Coronary artery (tissue), 2 donors: ENCODE measurements at regions not wholly inside any gene's neighbourhood (a gene's known extent, or its start where the extent isn't known, plus 50 kb on each side); places are given as distances from the start of the nearest gene placed in this dataset.

Experiments
- DNase-seq: peaks from one replicate; pipeline ENCODE4 v3.0.0-alpha.2; 2017; ENCODE audit warnings: low spot score
- H3K27ac ChIP-seq, 2 donors: fragments of 200-600 bp; sonication (generic); one replicate each; pipeline ENCODE4 v1.5.1; 2016 to 2019
- H3K4me3 ChIP-seq: fragments of 200-600 bp; sonication (generic); 2 replicates; pipeline ENCODE4 v1.5.1; 2016; ENCODE audit warnings: mild to moderate bottlenecking, moderate library complexity
- TF ChIP-seq, protein P1 (sequence below): fragments of 200-600 bp; sonication (generic); IDR thresholded peaks from one replicate; pipeline ENCODE4 v1.5.1; 2019; ENCODE audit warnings: antibody characterized with exemption

DNA sequence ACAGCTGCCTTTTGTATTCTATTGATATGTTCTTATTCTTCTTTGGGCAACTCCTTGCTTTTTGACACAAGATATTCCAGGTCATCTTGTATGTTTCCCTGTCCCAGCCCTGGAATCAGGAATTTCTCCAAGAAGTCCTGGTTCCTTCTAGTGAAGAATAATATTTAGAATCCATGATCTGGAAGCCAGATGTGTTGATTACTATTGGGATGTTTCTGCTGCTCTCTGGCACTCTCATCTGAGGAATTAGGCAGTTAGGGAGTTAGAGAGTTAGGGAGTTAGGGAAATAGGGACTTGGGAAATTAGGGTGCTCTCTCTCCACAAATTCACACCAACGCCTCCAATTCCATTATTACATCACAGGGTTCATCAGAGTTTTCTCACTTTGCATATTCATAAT is 191.2 kb downstream of the ZNF330 start:
- H3K4me3 ChIP-seq: no peak overlapping the region
- no peak for DNase-seq
- TF ChIP-seq, protein P1, sequence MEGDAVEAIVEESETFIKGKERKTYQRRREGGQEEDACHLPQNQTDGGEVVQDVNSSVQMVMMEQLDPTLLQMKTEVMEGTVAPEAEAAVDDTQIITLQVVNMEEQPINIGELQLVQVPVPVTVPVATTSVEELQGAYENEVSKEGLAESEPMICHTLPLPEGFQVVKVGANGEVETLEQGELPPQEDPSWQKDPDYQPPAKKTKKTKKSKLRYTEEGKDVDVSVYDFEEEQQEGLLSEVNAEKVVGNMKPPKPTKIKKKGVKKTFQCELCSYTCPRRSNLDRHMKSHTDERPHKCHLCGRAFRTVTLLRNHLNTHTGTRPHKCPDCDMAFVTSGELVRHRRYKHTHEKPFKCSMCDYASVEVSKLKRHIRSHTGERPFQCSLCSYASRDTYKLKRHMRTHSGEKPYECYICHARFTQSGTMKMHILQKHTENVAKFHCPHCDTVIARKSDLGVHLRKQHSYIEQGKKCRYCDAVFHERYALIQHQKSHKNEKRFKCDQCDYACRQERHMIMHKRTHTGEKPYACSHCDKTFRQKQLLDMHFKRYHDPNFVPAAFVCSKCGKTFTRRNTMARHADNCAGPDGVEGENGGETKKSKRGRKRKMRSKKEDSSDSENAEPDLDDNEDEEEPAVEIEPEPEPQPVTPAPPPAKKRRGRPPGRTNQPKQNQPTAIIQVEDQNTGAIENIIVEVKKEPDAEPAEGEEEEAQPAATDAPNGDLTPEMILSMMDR: no peak
- H3K27ac ChIP-seq: no peak overlapping the region

DNA sequence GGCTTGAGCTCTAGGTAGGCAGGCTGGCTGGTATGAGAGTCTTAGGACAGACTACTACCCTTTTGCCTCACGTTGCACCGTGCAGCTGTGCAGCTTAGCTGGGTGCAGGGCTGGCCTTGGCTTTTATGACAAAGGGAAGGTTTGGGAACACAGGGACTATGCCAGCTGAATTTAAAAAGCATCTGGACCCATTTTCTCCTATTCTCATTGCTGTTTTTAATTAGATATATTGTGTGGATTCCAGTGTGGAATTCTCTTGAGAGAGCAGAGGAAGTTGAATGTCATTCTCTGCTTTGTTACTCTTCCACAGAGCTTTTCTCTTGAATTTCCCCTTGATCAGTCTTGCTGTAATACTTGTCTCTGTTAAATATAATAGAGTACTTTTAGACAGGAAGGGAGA is 192.7 kb downstream of the ZNF330 start:
- TF ChIP-seq, protein P1: no peak
- no peak overlapping the region for H3K4me3 ChIP-seq
- no peak for DNase-seq
- no peak overlapping the region for H3K27ac ChIP-seq

DNA sequence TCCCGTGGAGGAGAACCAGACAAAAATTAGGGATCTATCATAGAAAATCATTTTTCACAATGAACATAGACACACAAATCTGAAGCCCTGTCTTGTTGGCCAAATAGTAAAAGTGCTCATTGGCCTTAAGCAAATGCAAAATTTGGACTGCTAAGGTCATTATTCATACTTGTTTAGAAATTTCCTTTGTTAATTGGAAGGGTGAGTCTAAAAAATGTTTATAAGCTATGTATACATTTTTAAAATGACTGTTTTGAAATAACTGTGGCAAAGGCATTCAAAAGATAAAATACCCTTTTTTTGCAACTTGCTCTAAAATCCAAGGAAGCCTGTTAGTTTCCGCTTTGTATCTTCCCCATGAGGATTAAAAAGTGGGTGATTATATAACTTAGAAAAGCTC is 195.0 kb downstream of the ZNF330 start:
- no peak for DNase-seq
- TF ChIP-seq, protein P1: no peak
- Histone ChIP-seq H3K27ac (no peak overlapping the region), H3K4me3 (no peak overlapping the region)

DNA sequence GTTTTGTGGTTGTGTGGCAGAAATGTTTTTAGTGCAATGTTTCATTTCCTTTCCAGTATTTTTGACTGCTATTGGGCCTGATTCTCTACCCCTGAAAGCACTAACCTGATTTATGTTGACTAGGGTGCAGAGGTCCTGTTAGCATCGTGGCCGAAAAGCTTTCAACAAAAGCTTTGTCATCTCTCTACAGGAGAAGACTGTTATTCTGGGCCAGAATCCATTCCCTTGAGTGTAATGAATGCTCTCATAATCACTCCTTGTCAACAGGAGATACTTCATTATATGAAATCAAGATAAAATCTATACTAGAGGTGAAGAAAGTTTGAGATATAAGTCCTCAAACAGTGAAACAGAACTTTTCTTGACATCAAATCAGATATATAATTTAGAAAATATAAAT is 195.5 kb downstream of the ZNF330 start:
- TF ChIP-seq, protein P1: no peak
- Histone ChIP-seq H3K4me3 (no peak overlapping the region), H3K27ac (no peak overlapping the region)
- DNase-seq: no peak

DNA sequence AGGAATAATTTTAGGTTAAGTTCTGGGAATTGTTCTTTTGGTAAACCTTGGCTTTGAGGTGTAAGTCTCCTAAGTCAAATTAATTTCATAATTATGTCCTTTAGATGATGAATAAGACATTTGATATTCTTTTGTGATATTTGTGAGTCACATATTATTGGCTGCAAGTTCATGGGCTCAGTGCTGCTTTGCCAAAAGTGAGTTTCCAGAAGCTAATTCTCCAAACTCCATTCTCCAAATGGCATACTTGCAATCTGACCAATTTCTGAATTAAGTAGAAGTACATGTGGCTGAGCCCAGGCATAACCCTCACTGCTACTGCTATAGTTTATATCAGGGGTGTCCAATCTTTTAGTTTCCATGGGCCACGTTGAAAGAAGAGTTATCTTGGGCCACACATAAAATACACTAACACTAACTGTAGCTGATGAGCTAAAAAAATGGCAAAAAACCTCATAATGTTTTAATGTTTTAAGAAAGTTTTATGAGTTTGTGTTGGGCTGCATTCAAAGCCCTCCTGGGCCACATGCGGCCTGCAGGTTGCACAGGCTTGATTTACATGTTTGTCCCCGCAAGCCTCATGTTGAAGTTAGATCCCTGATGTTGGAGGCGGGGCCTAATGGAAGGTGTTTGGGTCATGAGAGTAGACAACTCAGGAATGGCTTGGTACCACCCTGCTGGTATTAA is 196.1 kb downstream of the ZNF330 start:
- TF ChIP-seq, protein P1: no peak
- no peak overlapping the region for H3K4me3 ChIP-seq

DNA sequence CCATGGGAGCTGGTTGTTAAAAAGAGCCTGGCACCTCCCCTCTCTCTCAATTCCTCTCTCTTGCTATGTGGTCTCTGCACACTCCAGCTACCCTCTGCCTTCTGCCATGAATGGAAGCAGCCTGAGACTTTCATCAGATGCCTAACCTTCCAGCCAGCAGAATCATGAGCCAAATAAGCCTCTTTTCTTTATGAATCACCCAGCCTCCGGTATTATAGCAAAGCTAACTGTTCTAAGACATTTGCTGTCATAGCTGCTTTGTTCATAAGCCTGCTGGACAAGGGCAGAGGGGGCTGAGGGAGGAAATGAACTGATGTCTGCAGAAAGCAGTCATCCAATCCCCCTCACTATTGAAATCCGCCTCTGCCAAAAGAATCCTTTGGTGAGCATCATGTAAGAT is 196.7 kb downstream of the ZNF330 start:
- no peak for DNase-seq
- H3K4me3 ChIP-seq: no peak overlapping the region
- no peak overlapping the region for H3K27ac ChIP-seq
- TF ChIP-seq, protein P1: no peak

More for the DNA sequence above, 196.1 kb downstream of the ZNF330 start:
- H3K27ac ChIP-seq: no peak overlapping the region
- DNase-seq: no peak

DNA sequence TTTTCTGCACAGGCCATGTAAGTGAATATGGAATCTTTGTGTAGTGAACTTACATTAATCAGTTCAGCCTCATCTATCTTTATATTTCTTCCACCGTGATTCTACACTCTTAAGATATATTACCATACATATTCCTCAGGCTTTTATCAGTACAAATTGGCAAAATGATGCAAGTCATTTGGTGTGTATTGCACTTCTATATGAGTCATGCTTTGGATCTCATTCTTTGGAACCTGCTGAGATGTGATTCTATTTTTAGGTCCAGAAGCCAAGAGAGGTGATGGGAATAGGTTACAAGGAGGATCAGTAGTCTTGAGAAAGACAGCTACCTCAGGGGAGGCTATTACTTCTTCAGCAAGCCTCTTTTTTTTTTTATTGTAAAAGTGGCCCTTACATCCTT is 204.4 kb downstream of the ZNF330 start:
- Histone ChIP-seq H3K4me3 (no peak overlapping the region), H3K27ac (no peak overlapping the region)
- TF ChIP-seq, protein P1: no peak
- DNase-seq: no peak
